ENCODE measurements at regions not wholly inside any gene's neighbourhood (a gene's known extent, or its start where the extent isn't known, plus 50 kb on each side); places are given as distances from the start of the nearest gene placed in this dataset.
"Not testable (repeated sequence)": the region's sequence is repeated elsewhere in the genome, so short reads cannot be mapped to it uniquely, and the experiment has no call there.

GRCh38 chr6:91087908-91088307 is 501.0 kb upstream of the MAP3K7 start:
- no peak for FAIRE-seq

GRCh38 chr6:91083211-91083610 is 496.3 kb upstream of the MAP3K7 start:
- FAIRE-seq: no peak

GRCh38 chr6:91082311-91082832 is 495.5 kb upstream of the MAP3K7 start:
- no peak for FAIRE-seq

- no peak for FAIRE-seq
Observed at GRCh38 chr6:91081452-91082067, 494.7 kb upstream of the MAP3K7 start.

- no peak for FAIRE-seq
Observed at GRCh38 chr6:91080871-91081270, 494.0 kb upstream of the MAP3K7 start.

GRCh38 chr6:91079969-91080368 is 493.1 kb upstream of the MAP3K7 start:
- no peak for FAIRE-seq

- no peak for FAIRE-seq
Observed at GRCh38 chr6:91075244-91075976, 488.5 kb upstream of the MAP3K7 start.

- peak; percentile 82 for FAIRE-seq
Observed at GRCh38 chr6:91063362-91063761, 476.5 kb upstream of the MAP3K7 start.

GRCh38 chr6:91057689-91058088 is 470.8 kb upstream of the MAP3K7 start:
- no peak for FAIRE-seq

GRCh38 chr6:91055959-91056358 is 469.1 kb upstream of the MAP3K7 start:
- no peak for FAIRE-seq

- FAIRE-seq: not testable (repeated sequence)
Observed at GRCh38 chr6:91052473-91053450, 465.9 kb upstream of the MAP3K7 start.

GRCh38 chr6:91045161-91045560 is 458.3 kb upstream of the MAP3K7 start:
- no peak for FAIRE-seq

- FAIRE-seq: no peak
Observed at GRCh38 chr6:91043751-91044150, 456.9 kb upstream of the MAP3K7 start.

GRCh38 chr6:91042656-91043055 is 455.8 kb upstream of the MAP3K7 start:
- FAIRE-seq: no peak

- no peak for FAIRE-seq
Observed at GRCh38 chr6:91033964-91034363, 447.1 kb upstream of the MAP3K7 start.

GRCh38 chr6:91031581-91031980 is 444.7 kb upstream of the MAP3K7 start:
- FAIRE-seq: no peak

- no peak for FAIRE-seq
Observed at GRCh38 chr6:91029211-91029610, 442.3 kb upstream of the MAP3K7 start.

- FAIRE-seq: no peak
Observed at GRCh38 chr6:91023529-91023928, 436.7 kb upstream of the MAP3K7 start.

GRCh38 chr6:91020744-91021143 is 433.9 kb upstream of the MAP3K7 start:
- FAIRE-seq: no peak

GRCh38 chr6:91018586-91018985 is 431.7 kb upstream of the MAP3K7 start:
- no peak for FAIRE-seq

GRCh38 chr6:91013511-91013910 is 426.6 kb upstream of the MAP3K7 start:
- FAIRE-seq: no peak

GRCh38 chr6:90997076-90997475 is 410.2 kb upstream of the MAP3K7 start:
- FAIRE-seq: no peak

GRCh38 chr6:90993770-90994169 is 406.9 kb upstream of the MAP3K7 start:
- FAIRE-seq: no peak

Measured in colon (tissue), 2 donors.